ENCODE measurements at regions not wholly inside any gene's neighbourhood (a gene's known extent, or its start where the extent isn't known, plus 50 kb on each side); places are given as distances from the start of the nearest gene placed in this dataset.
"Not testable (repeated sequence)": the region's sequence is repeated elsewhere in the genome, so short reads cannot be mapped to it uniquely, and the experiment has no call there.

- DNase-seq (ENCODE audit: low read depth in 2 of 2) = no peak
Observed at GRCh38 chr14:80298491-80299017, 87.2 kb upstream of the DIO2 start.

GRCh38 chr14:80291101-80291500 is 79.8 kb upstream of the DIO2 start:
- no peak for DNase-seq (ENCODE audit: low read depth in 2 of 2)

- DNase-seq (ENCODE audit: low read depth in 2 of 2) = not testable (repeated sequence)
Observed at GRCh38 chr14:80286744-80287143, 75.4 kb upstream of the DIO2 start.

GRCh38 chr14:80278293-80279023 is 67.2 kb upstream of the DIO2 start:
- peak in 1 of 2 donors; percentile 53 for DNase-seq (ENCODE audit: low read depth in 2 of 2)

- DNase-seq (ENCODE audit: low read depth in 2 of 2) = peak in 1 of 2 donors; percentile 5
Observed at GRCh38 chr14:80275208-80275850, 64.0 kb upstream of the DIO2 start.

GRCh38 chr14:80274310-80274709 is 63.0 kb upstream of the DIO2 start:
- not testable (repeated sequence) for DNase-seq (ENCODE audit: low read depth in 2 of 2)

- DNase-seq (ENCODE audit: low read depth in 2 of 2) = no peak
Observed at GRCh38 chr14:80271389-80271788, 60.1 kb upstream of the DIO2 start.

- DNase-seq (ENCODE audit: low read depth in 2 of 2) = peak in 1 of 2 donors; percentile 19
Observed at GRCh38 chr14:80269353-80269925, 58.1 kb upstream of the DIO2 start.

- no peak for DNase-seq (ENCODE audit: low read depth in 2 of 2)
Observed at GRCh38 chr14:80266930-80267329, 55.6 kb upstream of the DIO2 start.

GRCh38 chr14:80264702-80265101 is 53.4 kb upstream of the DIO2 start:
- no peak for DNase-seq (ENCODE audit: low read depth in 2 of 2)
